Left kidney (tissue), 1 donor: ENCODE measurements at regions not wholly inside any gene's neighbourhood (a gene's known extent, or its start where the extent isn't known, plus 50 kb on each side); places are given as distances from the start of the nearest gene placed in this dataset.
A peak's percentile ranks its signal among the peaks of the same experiment; 100 is the strongest.
"Not testable (repeated sequence)": the region's sequence is repeated elsewhere in the genome, so short reads cannot be mapped to it uniquely, and the experiment has no call there.

ENCODE experiments used
- DNase-seq: peaks from one replicate; pipeline ENCODE4 v3.0.0-alpha.2; 2013

DNA sequence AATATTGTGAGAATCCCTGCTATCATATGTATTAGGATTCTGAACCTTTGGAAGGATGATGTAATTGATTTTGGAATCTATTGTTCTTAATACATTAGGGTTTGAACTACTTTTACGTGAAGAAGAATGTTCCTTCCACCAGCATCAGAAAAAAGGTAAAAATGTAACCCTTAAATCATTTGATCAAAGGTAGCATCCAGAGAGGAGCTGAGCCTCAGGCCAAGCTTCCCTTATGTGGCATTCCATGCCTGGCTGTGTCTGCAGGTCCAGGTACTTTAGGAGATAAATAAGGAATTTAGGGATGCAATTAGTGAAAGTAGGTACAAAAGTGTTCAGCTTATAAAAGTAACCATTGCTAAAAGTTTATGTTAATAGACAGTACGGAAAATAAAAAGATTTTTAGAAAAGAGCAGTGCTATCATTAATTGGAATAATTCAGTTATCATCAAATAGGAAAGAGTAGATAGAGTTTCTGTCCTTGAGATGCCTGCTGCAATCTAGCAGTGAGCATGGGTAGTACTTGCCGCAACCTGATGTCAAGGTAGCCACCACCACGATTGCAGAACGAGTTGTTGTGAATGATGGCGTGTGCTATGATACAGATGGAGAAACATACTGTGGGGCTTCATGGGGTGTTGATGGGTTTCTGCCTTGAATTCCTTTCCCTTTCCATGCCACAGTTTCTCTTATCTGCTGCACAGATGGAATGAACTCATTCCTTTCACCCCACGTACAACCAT lies 228.8 kb downstream of the GATA3 start:
- no peak for DNase-seq

DNA sequence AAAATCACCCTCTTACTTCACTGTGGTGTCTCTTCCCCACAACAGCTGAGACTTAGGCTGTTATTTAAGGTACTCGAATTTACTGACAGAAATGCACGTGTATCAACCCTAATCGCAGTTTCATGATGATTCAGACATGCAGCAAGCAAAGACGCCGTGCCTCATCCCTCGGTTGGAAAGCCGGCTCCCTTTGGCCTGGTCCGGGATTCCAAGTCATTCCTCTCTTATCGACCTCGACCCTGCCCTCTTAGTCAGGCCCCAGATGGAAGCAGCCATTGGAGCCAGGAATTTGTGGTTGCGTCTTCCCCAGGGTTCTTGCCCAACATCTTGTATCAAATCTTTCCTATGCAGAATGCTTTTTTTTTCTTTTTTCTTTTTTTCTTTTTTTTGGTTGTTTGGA lies 229.5 kb downstream of the GATA3 start:
- no peak for DNase-seq

DNA sequence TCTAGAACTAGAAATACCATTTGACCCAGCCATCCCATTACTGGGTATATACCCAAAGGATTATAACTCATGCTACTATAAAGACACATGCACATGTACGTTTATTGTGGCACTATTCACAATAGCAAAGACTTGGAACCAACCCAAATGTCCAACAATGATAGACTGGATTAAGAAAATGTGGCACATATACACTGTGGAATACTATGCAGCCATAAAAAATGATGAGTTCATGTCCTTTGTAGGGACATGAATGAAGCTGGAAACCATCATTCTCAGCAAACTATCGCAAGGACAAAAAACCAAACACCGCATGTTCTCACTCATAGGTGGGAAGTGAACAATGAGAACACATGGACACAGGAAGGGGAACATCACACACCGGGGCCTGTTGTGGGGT lies 231.5 kb downstream of the GATA3 start:
- not testable (repeated sequence) for DNase-seq

DNA sequence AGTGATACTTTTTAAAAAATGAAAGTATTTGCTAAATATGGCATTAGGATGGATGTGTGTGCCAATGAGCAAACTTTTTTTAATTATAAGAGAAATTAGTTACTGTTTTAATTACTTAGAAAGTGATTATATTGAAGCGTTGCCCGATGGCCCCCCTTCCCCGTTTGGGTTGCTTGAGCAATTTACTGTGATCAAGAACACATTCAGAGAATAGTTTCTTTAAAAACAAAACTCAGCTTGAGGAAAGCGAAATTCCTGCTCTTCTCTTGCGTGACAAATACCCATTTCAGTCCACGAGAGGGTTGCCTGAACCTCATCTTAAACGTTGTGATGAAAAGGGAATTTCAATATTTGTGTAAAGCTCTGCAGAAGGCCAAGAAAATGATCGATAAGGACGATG lies 234.1 kb downstream of the GATA3 start:
- DNase-seq: peak; percentile 12

DNA sequence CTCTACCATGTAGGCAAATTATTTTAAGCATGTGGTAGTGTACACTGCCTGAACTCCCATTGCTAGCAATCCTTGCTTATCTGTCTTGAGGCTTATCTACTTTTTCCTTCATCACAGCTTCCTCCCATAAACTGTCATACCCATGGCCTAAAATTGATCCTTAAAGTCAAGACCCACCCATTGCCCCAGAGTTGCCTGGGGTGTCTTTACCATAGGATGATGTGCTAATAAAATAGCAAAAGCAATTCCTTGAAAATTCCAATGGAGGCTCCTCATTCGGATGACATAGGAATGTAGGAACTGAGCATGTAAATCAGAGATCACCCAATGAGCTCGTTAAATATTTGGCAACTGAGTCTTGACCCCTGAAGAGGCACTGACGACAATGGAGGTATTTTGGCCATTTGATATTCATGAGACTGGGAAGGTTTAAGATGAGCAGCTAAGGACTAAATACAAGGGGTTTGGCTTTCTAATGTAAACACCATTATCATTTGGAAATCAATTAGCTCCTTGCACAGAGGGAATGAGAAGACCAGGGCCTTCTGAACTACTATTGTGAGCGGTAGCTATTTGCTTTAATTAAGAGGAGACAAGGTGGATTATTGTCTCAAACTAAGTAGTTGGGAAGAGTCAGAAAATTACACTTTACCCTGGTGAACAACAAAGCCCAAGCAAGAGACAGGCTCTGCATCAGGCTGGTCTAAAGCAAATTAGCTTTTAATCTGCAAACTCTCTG lies 234.9 kb downstream of the GATA3 start:
- no peak for DNase-seq

DNA sequence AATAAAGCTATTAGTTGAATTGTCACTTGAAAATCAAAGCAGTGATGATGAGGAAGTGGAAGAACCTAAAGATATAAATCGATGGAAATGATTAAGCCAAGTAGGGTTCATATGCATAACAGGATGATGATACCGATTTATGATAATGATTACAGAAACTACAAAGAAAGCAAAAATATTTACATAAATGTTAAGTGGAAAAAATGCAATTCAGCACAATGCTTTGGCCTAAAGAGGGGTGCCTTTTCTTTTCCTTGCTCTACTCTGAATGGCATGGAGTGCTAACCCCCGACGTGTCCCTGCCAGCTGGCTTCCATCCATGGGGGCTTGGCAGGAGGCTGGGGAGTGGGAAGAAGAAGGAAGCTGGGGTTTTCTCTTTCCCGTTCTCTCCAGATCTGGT lies 240.3 kb downstream of the GATA3 start:
- DNase-seq: no peak

DNA sequence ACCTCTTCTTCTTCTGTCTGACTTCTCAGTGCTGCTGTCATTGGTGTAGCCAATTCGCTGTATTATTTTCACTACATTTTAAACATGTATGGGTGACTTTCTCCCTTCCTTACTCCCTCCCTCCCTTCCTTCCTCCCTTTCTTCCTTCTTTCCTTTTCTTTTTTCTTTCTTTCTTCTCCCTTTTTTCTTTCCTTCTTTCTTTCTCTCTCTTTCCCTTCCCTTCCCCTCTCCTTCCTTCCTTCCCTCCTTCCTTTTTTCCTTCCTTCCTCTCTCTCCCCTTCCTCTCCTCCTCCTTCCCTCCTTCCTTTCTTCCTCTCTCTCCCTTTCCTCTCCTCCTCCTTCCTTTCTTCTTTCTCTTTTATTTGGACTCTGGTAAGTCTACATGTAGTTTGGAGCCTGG lies 240.8 kb downstream of the GATA3 start:
- DNase-seq: no peak

DNA sequence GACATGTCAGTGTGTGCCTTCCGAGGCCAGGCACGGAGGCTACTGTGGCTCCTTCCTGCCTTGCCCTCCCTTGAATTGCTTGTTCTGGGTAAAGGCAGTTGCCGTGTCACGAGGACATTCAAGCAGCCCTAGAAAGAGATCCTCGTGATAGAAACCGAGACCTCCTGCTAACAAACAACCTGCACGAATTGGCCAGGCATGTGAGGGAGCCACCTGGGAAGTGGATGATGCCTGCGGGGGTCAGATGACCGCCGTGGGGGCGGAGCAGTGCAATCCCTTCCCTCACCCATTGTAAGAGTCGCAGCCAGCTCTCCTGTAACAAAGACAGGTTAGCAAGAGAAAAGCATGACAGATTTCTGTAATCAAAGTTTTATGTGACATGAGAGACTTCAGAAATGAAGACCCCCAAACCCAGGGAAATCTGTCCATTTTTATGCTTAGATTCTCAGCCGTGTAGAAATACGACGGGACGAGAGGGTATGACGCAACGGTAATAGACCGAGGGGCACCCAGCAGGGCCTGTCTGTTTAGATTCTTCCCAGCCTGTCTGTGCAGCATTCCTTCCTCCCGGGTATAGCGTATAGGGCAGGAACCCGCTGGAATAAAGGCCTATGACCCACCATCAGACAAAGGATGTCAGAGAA lies 241.7 kb downstream of the GATA3 start:
- no peak for DNase-seq

DNA sequence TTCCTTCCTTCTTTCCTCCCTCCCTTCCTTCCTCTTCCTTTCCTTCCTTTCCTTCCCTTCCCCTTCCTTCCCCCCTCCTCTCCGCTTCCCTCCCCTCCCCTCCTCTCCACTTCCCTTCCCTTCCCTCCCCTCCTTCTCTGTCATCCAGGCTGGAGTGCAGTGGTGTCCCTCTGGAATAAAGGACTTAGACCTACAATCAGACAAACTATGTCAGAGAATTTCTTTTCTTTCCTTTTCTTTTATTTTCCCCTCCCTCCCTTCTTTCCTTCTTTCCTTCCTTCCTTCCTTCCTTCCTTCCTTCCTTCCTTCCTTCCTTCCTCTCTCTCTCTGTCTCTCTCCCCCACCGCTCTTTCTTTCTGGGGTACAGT lies 242.2 kb downstream of the GATA3 start:
- no peak for DNase-seq

DNA sequence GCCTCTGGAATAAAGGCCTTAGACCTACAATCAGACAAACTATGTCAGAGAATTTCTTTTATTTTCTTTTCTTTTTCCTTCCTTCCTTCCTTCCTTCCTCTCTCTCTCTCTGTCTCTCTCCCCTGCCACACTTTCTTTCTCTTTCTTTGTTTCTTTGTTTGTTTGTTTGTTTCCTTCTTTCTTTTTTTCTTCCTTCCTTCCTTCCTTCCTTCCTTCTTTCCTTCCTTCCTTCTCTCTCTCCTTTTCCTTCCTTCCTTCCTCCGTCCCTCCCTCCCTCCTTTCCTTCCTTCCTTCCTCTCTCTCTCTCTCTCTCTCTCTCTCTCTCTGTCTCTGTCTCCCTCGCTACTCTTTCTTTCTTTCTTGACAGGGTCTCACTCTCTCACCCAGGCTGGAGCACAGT lies 242.6 kb downstream of the GATA3 start:
- no peak for DNase-seq

DNA sequence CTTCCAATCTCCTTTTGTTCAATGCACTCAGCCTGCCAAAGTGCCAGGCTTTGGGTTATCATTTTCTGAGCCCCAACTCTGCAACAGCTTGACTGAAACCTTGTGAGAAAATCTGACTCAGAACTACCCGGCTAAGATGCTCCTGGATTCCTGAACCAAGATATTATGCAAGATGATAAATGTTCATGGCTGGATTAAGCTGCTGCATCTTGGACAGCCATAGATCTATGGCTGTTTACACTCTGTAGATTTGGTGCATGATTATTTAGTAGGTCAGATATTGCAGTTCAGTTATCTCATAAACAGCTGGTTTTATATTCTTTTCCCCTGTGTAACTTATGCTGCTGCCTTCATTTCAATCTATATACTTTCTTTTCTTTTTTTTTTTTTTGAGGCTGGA lies 243.5 kb downstream of the GATA3 start:
- no peak for DNase-seq

DNA sequence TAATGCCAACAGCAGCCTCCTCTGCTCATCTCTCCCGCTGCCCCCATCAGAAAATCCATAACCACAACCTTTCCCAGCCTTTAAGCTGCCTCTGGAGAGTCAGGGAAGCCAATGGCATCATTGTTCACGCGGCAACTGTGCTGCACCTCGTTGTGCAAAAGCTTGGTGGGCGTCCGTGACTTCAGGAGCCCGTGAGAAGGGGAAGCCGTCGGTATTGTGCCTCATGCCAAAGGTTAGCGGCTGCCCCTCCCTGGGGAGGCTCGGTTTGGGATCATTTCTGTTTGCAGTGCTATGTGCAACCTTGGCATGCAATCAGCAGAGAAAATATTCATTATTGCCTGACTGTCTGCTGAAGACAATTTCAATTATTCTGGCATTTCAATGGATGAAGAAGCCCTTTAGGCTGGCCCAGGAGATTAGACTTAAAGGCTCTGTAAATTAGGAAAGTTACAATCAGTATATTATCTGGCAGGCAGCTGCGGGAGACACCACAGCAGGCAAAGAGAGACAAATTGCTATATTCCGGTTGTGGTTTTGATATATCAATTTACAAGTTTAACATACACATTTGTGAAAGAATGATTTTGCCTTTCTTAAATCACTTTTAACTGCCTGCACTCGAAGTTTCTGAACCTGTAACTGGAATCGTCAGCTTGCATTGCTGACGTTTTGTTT lies 244.5 kb downstream of the GATA3 start:
- no peak for DNase-seq

DNA sequence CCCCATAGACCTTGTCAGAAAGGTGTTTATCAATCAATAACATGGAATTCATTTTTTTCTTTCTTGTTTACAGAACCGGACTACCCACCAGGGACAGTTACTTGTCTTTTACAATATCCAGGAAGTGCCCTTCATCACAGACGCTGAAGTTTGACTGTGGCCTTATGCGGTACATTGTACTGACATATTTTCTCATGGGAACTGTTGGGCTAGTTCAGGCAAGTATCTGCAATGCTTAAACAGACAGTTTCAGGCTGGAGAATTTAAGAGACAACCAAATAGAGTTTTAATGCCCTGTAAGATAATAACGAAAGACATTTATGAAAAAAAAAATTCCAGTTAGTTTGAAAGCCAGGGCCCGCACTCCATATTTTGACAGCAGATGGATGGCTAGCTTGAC lies 246.4 kb downstream of the GATA3 start:
- no peak for DNase-seq

DNA sequence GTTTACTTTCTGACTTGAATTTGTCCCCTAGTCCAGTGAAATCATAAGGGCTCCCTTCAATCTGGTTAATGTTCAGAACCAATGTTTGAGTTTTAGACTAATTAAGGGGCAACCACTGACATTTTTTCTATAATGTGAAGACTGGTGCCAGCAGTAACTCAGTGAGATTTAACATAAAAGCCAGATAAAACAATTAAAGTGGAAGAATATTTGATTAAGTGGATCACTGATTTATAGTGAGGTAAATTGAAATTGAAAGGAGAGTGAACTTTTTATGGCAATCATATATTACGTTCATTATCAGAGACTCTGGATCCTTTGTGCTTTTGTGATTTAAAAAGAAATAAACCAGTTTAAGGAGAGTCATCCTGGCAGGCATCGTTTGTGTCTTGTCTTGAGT lies 246.8 kb downstream of the GATA3 start:
- DNase-seq: no peak

DNA sequence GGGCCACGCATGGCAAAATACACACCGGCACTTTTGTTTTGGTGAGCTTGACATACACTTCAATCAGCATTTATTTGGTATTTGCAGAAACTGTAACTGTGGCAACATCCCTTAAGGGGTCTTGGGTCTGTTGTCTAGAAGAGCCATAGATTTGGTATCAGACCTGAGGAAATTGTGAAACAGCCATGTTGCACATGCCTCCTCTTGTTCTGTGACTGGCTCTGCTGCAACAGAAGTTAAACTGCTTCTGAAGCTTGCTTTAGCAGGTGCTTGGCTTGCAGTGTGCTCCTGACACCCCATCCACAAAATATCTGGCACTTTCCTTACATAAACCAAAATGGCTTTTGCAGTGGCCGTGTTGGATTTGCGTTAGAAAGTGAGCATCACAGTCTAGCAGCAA lies 247.3 kb downstream of the GATA3 start:
- no peak for DNase-seq

DNA sequence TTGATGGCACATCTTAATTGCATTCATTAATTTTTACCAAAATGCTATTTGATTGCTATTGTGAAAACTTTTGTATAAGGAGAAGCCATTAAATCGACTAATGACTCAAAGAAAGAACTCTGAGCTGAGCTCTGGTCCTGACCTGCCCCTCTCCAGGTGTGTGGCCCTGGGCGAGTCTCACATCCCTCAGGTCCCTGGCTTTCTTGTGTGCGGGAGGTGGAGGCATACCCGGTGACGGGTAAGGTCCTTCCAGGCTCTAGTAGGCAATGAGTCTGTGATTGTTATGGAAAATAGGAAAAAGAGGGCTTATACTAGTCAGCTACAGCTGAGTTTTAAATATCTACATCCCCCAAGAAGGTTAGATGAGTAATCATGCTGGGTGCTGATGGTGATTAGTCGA lies 248.1 kb downstream of the GATA3 start:
- DNase-seq: no peak

DNA sequence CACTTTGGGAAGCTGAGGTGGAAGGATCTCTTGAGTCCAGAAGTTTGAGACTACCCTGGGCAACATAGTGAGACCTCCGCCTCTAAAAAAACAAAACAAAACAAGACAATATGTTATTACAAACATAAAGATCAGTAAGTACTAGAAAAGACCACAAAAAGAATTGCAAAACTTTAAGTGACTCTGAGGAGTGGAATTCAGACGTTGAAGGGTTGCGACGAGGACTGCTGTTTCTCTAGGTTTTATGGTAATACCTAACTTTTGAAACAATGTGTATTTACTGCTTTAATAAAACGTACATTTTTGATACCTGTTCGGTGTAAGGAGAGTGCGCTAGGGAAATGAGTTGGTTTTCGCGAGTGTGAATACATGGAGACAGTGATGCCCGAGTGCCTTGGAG lies 250.4 kb downstream of the GATA3 start:
- no peak for DNase-seq

DNA sequence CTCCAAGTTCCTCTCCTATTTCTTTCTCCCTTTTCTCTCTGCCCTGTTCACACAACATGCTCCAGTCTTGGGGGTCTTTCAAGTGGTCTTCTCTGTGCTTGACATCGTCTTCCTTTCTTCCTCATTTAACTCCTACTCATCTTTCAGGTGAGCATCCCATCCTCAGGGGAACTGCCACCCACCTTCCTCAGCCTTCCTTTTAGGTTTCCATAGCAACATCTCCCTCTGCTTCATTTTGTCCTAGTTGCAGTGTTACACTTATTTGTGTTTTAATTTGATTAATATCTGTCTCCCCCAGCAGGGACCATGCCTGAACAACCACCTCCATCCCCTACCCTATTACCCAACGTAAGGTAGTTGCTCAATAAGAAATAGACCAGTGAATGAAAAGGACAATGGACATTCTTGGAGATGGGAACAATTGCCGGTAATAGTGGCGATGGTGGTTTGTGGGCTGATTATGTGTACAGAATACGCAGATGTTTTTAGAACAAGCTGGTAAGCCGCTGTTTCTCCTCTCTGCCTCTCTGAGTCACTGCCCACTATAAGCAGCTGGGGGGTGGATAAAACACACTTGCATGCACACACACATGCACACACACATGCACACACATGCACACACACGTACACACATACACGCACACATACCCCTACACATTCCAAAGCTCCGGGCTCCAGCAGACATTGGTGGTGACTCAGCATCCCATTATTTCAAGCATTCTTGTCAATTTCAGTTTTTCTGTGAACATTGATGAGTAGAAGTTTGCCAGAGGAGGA lies 251.6 kb downstream of the GATA3 start:
- DNase-seq: no peak

DNA sequence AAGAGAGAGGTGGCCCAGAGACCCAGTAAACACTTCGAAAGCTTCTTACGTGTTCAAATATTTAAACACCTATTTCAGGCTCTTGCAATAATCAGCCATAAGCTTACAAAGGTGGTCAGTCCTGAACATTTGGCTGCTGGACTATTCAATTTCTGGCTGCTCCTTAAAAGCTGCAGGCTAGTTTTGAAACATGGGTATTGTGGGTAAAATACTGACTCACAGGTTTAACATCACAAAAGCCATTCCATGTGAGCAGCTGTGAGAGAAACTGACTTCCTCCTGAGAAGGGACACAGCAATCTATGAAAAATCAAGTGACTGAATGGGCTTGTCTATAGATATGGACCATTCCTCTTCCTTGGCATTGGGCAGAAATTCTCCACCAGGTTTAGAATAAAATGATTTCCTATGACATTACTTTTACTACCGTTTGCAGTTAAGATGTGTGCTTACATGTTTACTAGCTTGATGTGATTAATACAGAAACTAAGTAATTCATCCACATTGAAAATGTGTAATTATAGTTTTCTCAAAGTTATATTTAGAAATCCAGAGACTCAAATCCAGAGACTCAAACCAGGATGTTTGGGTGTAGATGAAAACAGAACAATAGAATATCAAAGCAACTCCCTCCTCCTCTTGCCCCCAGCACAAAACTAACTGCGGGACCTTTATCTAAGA lies 252.3 kb downstream of the GATA3 start:
- DNase-seq: no peak

DNA sequence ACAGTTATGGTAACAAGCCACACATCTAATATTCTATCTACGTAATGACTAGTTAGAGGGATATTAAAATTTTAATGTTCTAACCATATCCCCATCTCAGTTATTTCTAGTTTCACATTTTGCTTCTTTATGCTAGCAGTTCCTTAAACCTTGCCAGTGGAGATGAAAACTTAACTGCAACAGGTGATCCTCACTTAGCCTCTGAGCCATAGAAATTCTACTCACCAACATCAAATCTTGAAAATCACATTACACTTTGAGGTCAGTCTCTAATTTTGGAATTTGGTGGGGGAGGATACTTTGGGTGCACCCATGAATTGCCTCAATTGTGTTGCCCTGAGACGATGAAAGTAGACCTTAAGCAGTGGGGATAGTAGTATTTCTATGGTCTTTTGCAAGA lies 256.4 kb downstream of the GATA3 start:
- no peak for DNase-seq

DNA sequence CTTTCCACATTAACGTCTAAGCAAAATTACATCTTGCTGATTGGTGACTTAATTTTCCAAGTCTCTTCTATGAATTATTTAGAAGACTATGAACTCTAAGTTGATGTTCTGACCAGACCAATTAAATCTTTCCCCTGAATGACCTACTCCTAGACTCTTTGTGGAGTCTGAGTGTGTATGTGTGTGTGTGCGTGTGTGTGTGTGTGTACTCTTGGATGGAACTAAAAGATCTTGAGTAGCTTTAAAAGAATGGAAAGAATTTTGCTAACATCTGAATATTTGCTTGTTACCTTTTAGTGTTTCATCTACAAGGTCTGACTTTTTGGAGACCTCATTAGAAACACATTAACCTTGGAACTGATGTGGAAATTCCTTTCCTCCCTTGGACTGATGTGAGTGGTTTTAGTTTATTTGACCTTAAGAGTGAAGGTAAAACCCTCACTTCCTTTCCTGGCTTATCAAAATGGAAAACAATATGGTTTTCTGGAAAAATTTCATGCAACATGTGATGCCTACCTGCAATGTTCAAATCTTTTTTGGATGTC lies 257.1 kb downstream of the GATA3 start:
- DNase-seq: no peak
